Thoracic aorta (tissue), 2 donors: ENCODE measurements at regions not wholly inside any gene's neighbourhood (a gene's known extent, or its start where the extent isn't known, plus 50 kb on each side); places are given as distances from the start of the nearest gene placed in this dataset.

Source experiments
- ATAC-seq: fragments of 150-250 bp; one replicate; pipeline ENCODE4 v1.8.0; 2017; ENCODE audit warnings: low read depth; ENCODE audit not compliant: insufficient number of reproducible peaks, low FRiP score
- DNase-seq: peaks from one replicate; pipeline ENCODE4 v3.0.0-alpha.2; 2020; ENCODE audit warnings: low spot score
- H3K27ac ChIP-seq, 2 donors: fragments of 200-600 bp; sonication (generic); 1 replicate in 1 of 2; 2 replicates in 1 of 2; pipeline ENCODE4 v1.5.1; 2016; ENCODE audit warnings: mild to moderate bottlenecking in 2 of 2, moderate library complexity in 2 of 2
- H3K27me3 ChIP-seq: fragments of 200-600 bp; sonication (generic); replicated peaks from 2 replicates; pipeline ENCODE4 v1.6.0; 2016; ENCODE audit warnings: mild to moderate bottlenecking; ENCODE audit not compliant: insufficient read depth
- H3K36me3 ChIP-seq: fragments of 200-600 bp; sonication (generic); one replicate; pipeline ENCODE4 v1.5.1; 2016
- H3K4me1 ChIP-seq, 2 donors: fragments of 200-600 bp; sonication (generic); 1 replicate in 1 of 2; 2 replicates in 1 of 2; pipeline versions ENCODE4 v1.5.1 to v1.6.0; 2016; ENCODE audit warnings: low read depth in 2 of 2, mild to moderate bottlenecking in 1 of 2; ENCODE audit not compliant: control insufficient read depth in 1 of 2
- H3K4me3 ChIP-seq: fragments of 200-600 bp; sonication (generic); 2 replicates; pipeline ENCODE4 v1.5.1; 2016; ENCODE audit warnings: mild to moderate bottlenecking
- H3K9me3 ChIP-seq: fragments of 200-600 bp; sonication (generic); 2 replicates; pipeline ENCODE4 v1.5.1; 2016
- TF ChIP-seq, protein P1 (sequence below): fragments of 200-600 bp; sonication (generic); IDR thresholded peaks from one replicate; pipeline ENCODE4 v1.5.1; 2019; ENCODE audit warnings: antibody characterized with exemption

DNA sequence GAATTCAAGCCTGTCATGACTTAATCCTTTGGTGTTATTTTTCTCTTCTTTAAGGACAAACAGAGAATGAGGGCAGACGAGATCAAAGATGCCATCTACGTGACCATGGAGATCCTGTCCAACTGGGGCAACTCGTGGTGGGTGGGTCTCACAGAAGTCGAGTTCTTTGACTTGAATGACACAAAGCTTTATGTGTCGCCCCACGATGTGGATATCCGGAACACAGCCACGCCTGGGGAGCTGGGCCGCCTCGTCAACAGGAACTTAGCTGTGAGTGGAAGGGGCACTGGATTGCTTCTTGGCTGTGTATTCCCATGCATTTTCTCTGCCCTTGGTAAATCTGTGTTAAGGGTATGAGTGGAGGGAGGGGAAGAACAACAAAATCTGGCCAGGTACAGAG, 158.7 kb downstream of the KATNIP start:
- no peak overlapping the region for H3K4me3 ChIP-seq
- H3K27me3 ChIP-seq = no peaks in the 10 kb centered on the region
- peaks cover 6% of the 10 kb centered on the region for H3K36me3 ChIP-seq
- no peak for DNase-seq
- H3K9me3 ChIP-seq = no peaks in the 10 kb centered on the region
- ATAC-seq = no peak
- no peaks in the 10 kb centered on the region for H3K4me1 ChIP-seq
- no peak overlapping the region for H3K27ac ChIP-seq
- TF ChIP-seq, protein P1, sequence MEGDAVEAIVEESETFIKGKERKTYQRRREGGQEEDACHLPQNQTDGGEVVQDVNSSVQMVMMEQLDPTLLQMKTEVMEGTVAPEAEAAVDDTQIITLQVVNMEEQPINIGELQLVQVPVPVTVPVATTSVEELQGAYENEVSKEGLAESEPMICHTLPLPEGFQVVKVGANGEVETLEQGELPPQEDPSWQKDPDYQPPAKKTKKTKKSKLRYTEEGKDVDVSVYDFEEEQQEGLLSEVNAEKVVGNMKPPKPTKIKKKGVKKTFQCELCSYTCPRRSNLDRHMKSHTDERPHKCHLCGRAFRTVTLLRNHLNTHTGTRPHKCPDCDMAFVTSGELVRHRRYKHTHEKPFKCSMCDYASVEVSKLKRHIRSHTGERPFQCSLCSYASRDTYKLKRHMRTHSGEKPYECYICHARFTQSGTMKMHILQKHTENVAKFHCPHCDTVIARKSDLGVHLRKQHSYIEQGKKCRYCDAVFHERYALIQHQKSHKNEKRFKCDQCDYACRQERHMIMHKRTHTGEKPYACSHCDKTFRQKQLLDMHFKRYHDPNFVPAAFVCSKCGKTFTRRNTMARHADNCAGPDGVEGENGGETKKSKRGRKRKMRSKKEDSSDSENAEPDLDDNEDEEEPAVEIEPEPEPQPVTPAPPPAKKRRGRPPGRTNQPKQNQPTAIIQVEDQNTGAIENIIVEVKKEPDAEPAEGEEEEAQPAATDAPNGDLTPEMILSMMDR = no peak

DNA sequence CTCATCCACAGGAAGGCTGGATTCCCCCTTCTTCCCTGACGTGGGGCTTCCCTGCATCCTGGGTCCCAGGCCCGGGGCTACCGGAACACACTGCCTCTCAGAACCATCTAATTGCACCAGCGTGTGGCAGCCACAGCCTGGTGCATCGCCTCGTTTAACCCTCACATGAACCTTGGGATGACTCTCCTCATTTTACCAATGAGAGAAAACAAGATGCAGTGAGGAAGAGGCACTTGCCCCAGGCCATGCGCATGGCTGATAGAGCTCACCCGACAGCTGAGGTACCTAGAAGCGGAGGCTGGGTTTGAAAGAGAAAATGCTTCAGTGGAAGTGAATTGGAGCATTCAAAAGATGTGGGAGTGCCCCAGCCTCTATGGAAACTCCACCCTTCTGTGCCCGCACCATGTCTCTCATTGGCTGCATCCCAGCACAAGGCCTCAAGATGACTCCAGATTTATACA, 162.3 kb downstream of the KATNIP start:
- H3K27me3 ChIP-seq = no peaks in the 10 kb centered on the region
- H3K36me3 ChIP-seq = peaks cover under 1% of the 10 kb centered on the region
- no peaks in the 10 kb centered on the region for H3K4me1 ChIP-seq
- no peaks in the 10 kb centered on the region for H3K9me3 ChIP-seq
- ATAC-seq (no peak), DNase-seq (no peak)
- H3K4me3 ChIP-seq = no peak overlapping the region
- no peak overlapping the region for H3K27ac ChIP-seq
- TF ChIP-seq, protein P1 = no peak

DNA sequence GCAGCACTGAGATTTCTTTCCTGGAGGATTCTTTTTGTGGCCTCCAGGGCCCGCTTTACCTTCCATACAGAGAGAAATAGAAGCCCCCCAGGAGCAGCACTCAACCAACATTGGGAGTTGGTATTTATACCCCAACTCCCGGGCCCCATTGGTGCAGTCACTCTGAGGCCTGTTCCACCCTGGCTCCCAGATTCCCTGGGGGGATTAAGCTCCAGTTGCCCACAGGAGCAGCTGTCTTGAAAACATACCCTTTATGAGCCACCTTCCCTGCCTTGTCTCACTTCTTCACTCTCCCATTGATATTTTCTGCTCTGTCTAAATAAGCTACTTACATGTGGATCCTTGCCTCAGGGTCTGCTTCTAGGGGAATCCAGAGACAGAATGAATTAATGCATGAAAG, 167.8 kb downstream of the KATNIP start:
- DNase-seq (no peak), ATAC-seq (no peak)
- Histone ChIP-seq H3K4me3 (no peak overlapping the region), H3K27ac (no peak overlapping the region), H3K4me1 (peaks cover 0 to 5% of the 10 kb centered on the region in 2 donors), H3K9me3 (no peaks in the 10 kb centered on the region), H3K36me3 (no peaks in the 10 kb centered on the region), H3K27me3 (no peaks in the 10 kb centered on the region)
- TF ChIP-seq, protein P1 = no peak

DNA sequence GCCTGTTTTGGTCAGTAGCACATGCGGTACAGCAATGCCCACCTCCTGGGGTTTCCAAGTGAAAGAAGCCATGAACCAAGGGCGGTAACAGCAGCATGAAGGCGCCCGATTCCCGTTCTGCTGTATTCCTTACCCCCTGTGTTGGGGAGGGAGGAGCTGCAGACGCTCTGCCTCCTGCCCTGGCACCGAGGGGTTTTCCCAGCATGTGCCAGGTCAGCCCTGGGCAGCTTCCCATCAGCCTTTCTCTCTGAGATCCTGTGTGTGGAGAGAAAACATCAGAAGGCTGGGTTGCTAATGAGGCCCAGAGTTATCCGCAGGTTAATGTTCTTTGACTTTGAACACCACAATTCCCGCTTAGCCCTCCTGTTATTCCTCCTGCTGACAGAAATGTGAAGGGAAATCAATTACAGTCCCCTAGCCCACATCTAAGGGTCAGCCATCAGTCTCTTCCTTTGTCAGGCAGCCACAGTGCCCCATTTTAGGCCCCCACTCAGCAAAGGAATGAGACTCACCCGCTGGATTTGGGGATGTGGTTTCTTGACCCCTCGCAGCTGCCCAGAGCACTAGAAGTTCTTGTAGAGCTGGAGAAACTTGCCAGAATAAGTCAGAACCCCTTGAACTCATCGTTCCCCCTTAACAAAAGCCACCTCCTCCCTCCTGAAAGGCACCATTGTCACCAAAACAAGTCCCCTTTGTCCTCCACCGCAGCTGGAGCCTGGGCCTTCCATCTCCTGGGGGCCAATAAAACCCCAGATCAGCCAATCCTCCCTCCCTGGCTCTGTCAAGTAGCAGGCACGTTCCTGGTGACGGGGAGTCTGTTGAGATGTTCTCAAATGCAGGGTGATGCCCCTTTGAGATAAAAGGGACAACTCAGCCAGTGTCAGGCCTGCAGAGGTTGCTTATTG, 168.5 kb downstream of the KATNIP start:
- Histone ChIP-seq H3K27ac (no peak overlapping the region), H3K36me3 (no peaks in the 10 kb centered on the region), H3K27me3 (no peaks in the 10 kb centered on the region), H3K4me1 (peaks cover 0 to 5% of the 10 kb centered on the region in 2 donors), H3K9me3 (no peaks in the 10 kb centered on the region), H3K4me3 (no peak overlapping the region)
- ATAC-seq (no peak), DNase-seq (no peak)
- TF ChIP-seq, protein P1 = no peak

DNA sequence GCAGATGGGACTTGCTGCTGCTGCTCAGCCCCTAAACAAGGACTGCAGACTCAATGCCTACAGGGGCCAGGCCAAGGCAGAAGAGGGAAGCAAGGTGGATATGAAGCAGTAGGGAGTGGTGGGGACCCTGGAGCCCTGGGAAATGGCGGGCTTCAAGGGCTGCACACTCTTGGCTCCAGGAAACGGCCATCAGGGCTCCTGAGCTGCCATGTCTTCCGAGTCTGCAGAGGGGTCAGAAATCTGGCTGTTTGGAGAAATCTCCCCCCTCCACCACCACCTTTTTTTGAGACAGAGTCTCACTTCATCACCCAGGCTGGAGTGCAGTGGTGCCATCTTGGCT, 169.1 kb downstream of the KATNIP start:
- TF ChIP-seq, protein P1 = no peak
- H3K36me3 ChIP-seq = no peaks in the 10 kb centered on the region
- no peaks in the 10 kb centered on the region for H3K27me3 ChIP-seq
- ATAC-seq (no peak), DNase-seq (no peak)
- H3K27ac ChIP-seq = no peak overlapping the region
- H3K4me1 ChIP-seq = peaks cover 0 to 9% of the 10 kb centered on the region in 2 donors
- no peak overlapping the region for H3K4me3 ChIP-seq
- no peaks in the 10 kb centered on the region for H3K9me3 ChIP-seq
